ENCODE measurements at regions not wholly inside any gene's neighbourhood (a gene's known extent, or its start where the extent isn't known, plus 50 kb on each side); places are given as distances from the start of the nearest gene placed in this dataset.

DNA sequence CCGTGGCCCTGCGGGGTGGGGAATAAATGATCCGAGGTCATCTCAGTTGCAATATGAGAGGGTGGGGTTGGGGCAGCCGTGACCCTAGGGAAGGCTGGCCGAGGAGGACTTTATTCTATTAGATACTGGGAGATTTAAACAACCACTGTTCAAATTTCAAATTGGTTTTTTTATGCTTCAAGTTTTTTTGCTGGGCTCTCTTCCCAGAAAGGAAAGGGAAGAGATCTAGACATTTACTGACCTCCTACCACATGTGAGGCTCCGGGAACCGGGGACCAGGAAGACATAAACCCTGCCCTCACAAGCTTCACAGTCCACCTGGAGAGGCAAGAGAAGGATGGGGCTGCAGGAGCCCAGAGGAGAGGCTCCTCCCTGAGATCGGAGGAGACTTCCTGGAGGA lies 207.3 kb downstream of the FOXD2 start:
- no peak for FAIRE-seq
- TF ChIP-seq, protein P1, sequence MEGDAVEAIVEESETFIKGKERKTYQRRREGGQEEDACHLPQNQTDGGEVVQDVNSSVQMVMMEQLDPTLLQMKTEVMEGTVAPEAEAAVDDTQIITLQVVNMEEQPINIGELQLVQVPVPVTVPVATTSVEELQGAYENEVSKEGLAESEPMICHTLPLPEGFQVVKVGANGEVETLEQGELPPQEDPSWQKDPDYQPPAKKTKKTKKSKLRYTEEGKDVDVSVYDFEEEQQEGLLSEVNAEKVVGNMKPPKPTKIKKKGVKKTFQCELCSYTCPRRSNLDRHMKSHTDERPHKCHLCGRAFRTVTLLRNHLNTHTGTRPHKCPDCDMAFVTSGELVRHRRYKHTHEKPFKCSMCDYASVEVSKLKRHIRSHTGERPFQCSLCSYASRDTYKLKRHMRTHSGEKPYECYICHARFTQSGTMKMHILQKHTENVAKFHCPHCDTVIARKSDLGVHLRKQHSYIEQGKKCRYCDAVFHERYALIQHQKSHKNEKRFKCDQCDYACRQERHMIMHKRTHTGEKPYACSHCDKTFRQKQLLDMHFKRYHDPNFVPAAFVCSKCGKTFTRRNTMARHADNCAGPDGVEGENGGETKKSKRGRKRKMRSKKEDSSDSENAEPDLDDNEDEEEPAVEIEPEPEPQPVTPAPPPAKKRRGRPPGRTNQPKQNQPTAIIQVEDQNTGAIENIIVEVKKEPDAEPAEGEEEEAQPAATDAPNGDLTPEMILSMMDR (IDR thresholded peaks at IDR 0.05; ENCODE audit: insufficient read depth, missing control alignments), result no peak

DNA sequence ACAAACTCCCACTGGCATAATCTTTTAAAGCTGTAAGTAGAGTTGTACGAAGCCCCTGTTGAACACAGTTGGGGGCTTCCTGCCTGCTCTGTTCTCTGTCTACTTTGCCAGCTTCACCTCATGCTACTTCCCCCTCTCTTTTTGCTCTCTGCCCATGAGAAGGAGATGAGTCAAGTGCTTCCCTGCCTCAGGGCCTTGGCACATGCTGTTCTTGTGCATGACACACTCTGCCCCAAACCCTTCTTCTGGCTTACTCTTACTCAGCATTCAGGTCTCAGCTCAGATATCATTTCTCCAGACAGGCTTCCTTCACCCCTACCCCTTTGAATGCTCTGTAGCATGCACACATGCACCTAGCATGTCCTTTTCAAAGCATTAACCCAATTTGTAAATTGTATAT lies 208.8 kb downstream of the FOXD2 start:
- DNase-seq (ENCODE audit: insufficient read length, low spot score) (no peak), FAIRE-seq (no peak)
- TF ChIP-seq, protein P1 (IDR thresholded peaks at IDR 0.05; ENCODE audit: insufficient read depth, missing control alignments), result no peak

More for the DNA sequence above, 207.3 kb downstream of the FOXD2 start:
- no peak for DNase-seq (ENCODE audit: insufficient read length, low spot score)

DNA sequence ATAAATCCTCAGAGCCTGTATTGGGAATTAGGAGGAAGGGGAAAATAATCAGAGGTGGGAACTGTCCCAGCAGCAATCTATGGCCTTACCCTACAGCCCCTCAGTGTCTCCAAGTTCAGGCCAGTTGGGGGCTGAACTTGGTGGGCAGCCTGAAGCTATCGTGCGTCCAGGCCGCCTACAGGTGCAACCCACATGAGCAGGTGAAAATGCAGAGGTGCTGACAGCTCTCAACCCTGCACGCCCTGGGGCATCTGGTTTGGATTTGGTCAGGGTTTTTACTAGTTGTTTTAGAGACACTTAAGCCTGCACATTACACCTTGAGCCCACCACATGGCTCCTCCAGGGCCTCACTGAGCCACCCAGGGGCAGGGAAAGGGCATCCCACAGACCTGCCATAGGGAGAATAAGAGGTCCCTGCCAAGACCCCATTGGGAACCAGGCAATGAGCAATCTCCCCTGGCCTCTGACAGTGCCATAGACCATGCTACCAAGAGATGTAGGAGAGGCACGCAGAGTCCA lies 209.5 kb downstream of the FOXD2 start:
- DNase-seq (ENCODE audit: insufficient read length, low spot score) (no peak), FAIRE-seq (no peak)
- TF ChIP-seq, protein P1 (IDR thresholded peaks at IDR 0.05; ENCODE audit: insufficient read depth, missing control alignments), result no peak

DNA sequence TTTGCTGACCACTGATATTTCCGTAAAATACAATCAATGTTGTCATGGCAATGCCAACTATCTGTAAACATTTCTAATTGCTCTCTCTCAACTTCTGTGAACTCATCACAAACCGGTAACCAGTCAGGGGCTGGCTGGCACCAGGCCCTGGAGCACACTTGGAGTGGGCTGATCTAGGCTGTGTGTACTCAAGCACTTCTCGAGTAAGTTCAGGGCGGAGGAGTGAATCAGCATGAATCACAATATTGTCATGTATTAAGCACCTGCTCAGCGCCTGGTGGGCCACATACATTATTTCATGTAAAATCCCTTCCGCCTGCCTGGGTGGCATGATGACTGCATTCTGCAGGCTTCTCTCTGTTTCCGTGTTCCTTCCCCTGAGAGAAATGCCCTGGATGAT lies 212.4 kb downstream of the FOXD2 start:
- DNase-seq (ENCODE audit: insufficient read length, low spot score) (no peak), FAIRE-seq (no peak)
- TF ChIP-seq, protein P1 (IDR thresholded peaks at IDR 0.05; ENCODE audit: insufficient read depth, missing control alignments), result no peak

DNA sequence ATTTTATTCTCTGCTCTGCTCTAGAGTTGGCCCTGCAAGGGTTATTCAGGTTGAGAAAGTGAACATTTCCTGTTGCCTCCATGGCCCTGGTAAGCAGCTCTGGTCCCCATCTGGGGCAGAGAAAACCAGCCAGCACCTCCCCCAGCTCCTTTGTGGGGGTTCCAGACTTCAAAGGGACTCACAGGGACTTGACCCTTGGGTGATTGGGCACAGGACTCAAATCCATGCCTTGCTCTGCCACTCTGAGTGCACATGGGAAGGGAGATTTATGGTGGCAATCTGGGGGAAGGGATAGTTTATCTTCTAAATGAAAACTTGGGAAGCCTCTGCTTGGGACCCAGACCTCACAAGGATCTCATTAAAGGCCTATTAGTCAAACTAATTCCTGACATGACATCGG lies 212.8 kb downstream of the FOXD2 start:
- TF ChIP-seq, protein P1 (IDR thresholded peaks at IDR 0.05; ENCODE audit: insufficient read depth, missing control alignments), result no peak
- FAIRE-seq (no peak), DNase-seq (ENCODE audit: insufficient read length, low spot score) (no peak)

DNA sequence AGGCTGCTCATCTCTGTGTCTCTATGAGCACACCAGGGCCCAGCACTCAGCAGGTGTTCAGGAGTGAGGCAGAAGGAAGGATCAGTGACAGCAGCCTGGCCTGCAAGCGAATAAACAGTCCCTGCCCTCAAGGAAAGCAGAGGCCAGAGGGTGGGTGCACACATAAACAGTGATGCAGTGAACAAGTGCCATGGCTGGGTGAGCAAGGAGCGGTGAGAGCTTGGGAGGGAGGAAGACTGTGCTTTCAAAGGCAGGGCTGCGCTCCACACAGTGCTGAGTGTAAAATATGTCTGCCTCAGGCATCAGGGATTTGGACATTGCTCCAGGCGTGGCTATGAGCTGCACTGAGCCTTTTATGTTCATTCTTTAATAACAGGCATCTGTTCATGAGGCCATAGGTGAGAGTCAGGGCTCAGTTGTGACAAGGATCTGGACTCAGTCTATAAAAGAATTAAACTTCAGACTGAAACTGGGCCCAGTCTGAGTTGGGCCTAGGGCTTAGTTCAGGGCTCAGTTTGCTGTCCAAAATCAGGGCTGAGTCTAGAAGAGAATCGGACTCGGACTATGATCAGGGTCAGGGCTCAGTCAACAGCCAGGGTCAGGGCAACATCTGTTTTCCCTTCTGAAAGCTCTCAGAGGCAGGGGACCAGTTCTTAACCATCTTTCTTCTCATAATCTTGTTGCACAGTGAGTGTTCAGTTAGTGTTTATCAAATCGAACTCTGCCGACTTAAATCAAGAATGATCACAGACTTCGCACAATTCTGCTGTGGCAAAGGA lies 213.7 kb downstream of the FOXD2 start:
- DNase-seq (ENCODE audit: insufficient read length, low spot score) (no peak), FAIRE-seq (no peak)

More for the DNA sequence above, 213.7 kb downstream of the FOXD2 start:
- TF ChIP-seq, protein P1 (IDR thresholded peaks at IDR 0.05; ENCODE audit: insufficient read depth, missing control alignments), result no peak
